HepG2 (cell line): ENCODE measurements at regions not wholly inside any gene's neighbourhood (a gene's known extent, or its start where the extent isn't known, plus 50 kb on each side); places are given as distances from the start of the nearest gene placed in this dataset.

Source experiments
- ATAC-seq: fragments of 200-7000 bp; cut with Tn5 transposase; 3 replicates; pipeline ENCODE4 v1.9.1; 2020; ENCODE audit warnings: mild to moderate bottlenecking, moderate library complexity
- BruUV-seq: library from RNA; stranded (reverse); fragments of 400-500 nt; replicated peaks from 2 replicates; lab custom pipeline; 2021; lab: Mats Ljungman, UMichigan
- CTCF ChIA-PET: fragments of 300-600 bp; formaldehyde crosslinking; extraction: SDS; loops from one replicate; lab custom pipeline; 2021; ENCODE audit warnings: low total read pairs, inconsistent platforms, low intra/inter-chr PET ratio; lab: Yijun Ruan, JAX
- POLR2A ChIA-PET: fragments of 350-600 bp; sonication (Branson Sonifier 250); formaldehyde crosslinking; loops from one replicate; lab custom pipeline; 2020; ENCODE audit warnings: antibody characterized with exemption, inconsistent platforms; lab: Yijun Ruan, JAX
- DNase-seq: peaks from one replicate; pipeline ENCODE4 v3.0.0-alpha.2; 2015; ENCODE audit warnings: low spot score
- FAIRE-seq: peaks from 3 replicates; lab custom pipeline; 2011; peaks lifted over from hg19 to GRCh38; lab: Jason Lieb, UNC
- H2AFZ ChIP-seq: one replicate; pipeline ENCODE4 v1.6.1; 2011; ENCODE audit warnings: low read length, inconsistent platforms
- H3K27ac ChIP-seq: fragments of 300-600 bp; 3 replicates; pipeline ENCODE4 v1.8.0; 2011; ENCODE audit warnings: mixed run types, mild to moderate bottlenecking, mixed read lengths, low read length, inconsistent platforms; ENCODE audit not compliant: insufficient read depth; ENCODE audit errors: extremely low read length
- H3K27me3 ChIP-seq, 2 experiments: fragments of 200-600 bp in 1 of 2; 2 replicates in 1 of 2; 3 replicates in 1 of 2; pipeline versions ENCODE4 v1.6.0 to v1.8.0; 2011; ENCODE audit warnings: low read length in 2 of 2, mild to moderate bottlenecking in 2 of 2, moderate library complexity in 2 of 2, inconsistent platforms in 1 of 2; ENCODE audit not compliant: insufficient read depth in 2 of 2, control insufficient read depth in 1 of 2
- H3K36me3 ChIP-seq, 2 experiments: fragments of 200-600 bp in 1 of 2; replicated peaks in 1 of 2; 2 replicates in 1 of 2; 3 replicates in 1 of 2; pipeline versions ENCODE4 v1.5.1 to v1.8.0; 2011; ENCODE audit warnings: low read length in 2 of 2, inconsistent platforms in 1 of 2; ENCODE audit not compliant: insufficient read depth in 2 of 2, control insufficient read depth in 1 of 2
- H3K4me1 ChIP-seq: 2 replicates; pipeline ENCODE4 v1.5.1; 2012; ENCODE audit warnings: low read length, inconsistent platforms; ENCODE audit not compliant: insufficient read depth
- H3K4me2 ChIP-seq: 2 replicates; pipeline ENCODE4 v1.6.0; 2011; ENCODE audit warnings: low read depth, low read length, inconsistent platforms
- H3K4me3 ChIP-seq, 3 experiments: fragments of 200-600 bp in 1 of 3; sonication (generic), shearing (Covaris generic) in 1 of 3; replicated peaks in 1 of 3; 2 replicates each; pipeline ENCODE4 v1.5.1; 2011 to 2016; ENCODE audit warnings: low read length in 3 of 3, inconsistent platforms in 2 of 3, low read depth in 2 of 3, mild to moderate bottlenecking in 2 of 3, control low read depth in 1 of 3, mixed read lengths in 1 of 3; ENCODE audit not compliant: insufficient read depth in 1 of 3
- H3K79me2 ChIP-seq: one replicate; pipeline ENCODE4 v1.6.1; 2011; ENCODE audit warnings: low read length, inconsistent platforms; ENCODE audit not compliant: insufficient read depth
- H3K9ac ChIP-seq: 2 replicates; pipeline ENCODE4 v1.6.0; 2011; ENCODE audit warnings: mild to moderate bottlenecking, low read depth, low read length, inconsistent platforms; ENCODE audit not compliant: insufficient read depth
- H3K9me3 ChIP-seq: 2 replicates; pipeline ENCODE4 v1.5.1; 2012; ENCODE audit warnings: mild to moderate bottlenecking, low read length
- H4K20me1 ChIP-seq: 2 replicates; pipeline ENCODE4 v1.6.0; 2011; ENCODE audit warnings: inconsistent platforms, mild to moderate bottlenecking, low read length, moderate library complexity; ENCODE audit not compliant: insufficient read depth
- CEBPG ChIP-seq: IDR thresholded peaks from 2 replicates; pipeline ENCODE4 v1.6.1; 2016
- CHD4 ChIP-seq: fragments of 200-600 bp; sonication (generic); IDR thresholded peaks from 2 replicates; pipeline ENCODE4 v1.7.0; 2017; ENCODE audit warnings: mild to moderate bottlenecking, low read length, borderline replicate concordance
- EZH2 ChIP-seq: conservative IDR thresholded peaks from 2 replicates; pipeline ENCODE4 v1.6.1; 2012; ENCODE audit warnings: mild to moderate bottlenecking, low read depth, low read length, moderate library complexity
- KDM2A ChIP-seq: sonication (generic); formaldehyde crosslinking; IDR thresholded peaks from 2 replicates; pipeline ENCODE4 v1.4.0; 2020; ENCODE audit warnings: low read depth, missing genetic modification reagents, borderline replicate concordance
- MAFF ChIP-seq: IDR thresholded peaks from 2 replicates; pipeline ENCODE4 v1.6.1; 2011; ENCODE audit warnings: low read depth, low read length, improper control_type of control experiment
- MXD4 ChIP-seq: IDR thresholded peaks from 2 replicates; pipeline ENCODE4 v1.6.1; 2016; ENCODE audit warnings: mild to moderate bottlenecking, missing biosample characterization, missing genetic modification reagents
- NFATC3 ChIP-seq: sonication (generic); formaldehyde crosslinking; IDR thresholded peaks from 2 replicates; pipeline ENCODE4 v1.5.1; 2020; ENCODE audit warnings: mild to moderate bottlenecking, missing genetic modification reagents
- NFIB ChIP-seq: sonication (generic); formaldehyde crosslinking; IDR thresholded peaks from 2 replicates; pipeline ENCODE4 v1.9.0; 2021; ENCODE audit warnings: missing genetic modification reagents, mild to moderate bottlenecking, borderline replicate concordance
- NONO ChIP-seq, 2 experiments: fragments of 450-650 bp in 1 of 2; sonication (generic) in 1 of 2; formaldehyde crosslinking in 1 of 2; IDR thresholded peaks in 1 of 2; conservative IDR thresholded peaks in 1 of 2; 2 replicates each; pipeline versions ENCODE4 v1.6.1 to v1.8.0; 2017 to 2022; ENCODE audit warnings: mild to moderate bottlenecking in 1 of 2, missing genetic modification reagents in 1 of 2, moderate library complexity in 1 of 2
- U2AF2 ChIP-seq: fragments of 200-400 bp; formaldehyde crosslinking; IDR thresholded peaks from 2 replicates; pipeline ENCODE4 v1.6.1; 2017; ENCODE audit warnings: low read depth, mild to moderate bottlenecking, low read length
- ZNF121 ChIP-seq: sonication (generic); formaldehyde crosslinking; IDR thresholded peaks from 2 replicates; pipeline ENCODE4 v1.5.0; 2020; ENCODE audit warnings: mild to moderate bottlenecking, missing genetic modification reagents
- ZNF724P ChIP-seq: sonication (generic); formaldehyde crosslinking; IDR thresholded peaks from 2 replicates; pipeline ENCODE4 v1.8.0; 2022; ENCODE audit warnings: missing genetic modification reagents, borderline replicate concordance
- ZNF792 ChIP-seq: IDR thresholded peaks from 2 replicates; pipeline ENCODE4 v1.6.1; 2016
- WGBS: methylation state at CpG from one replicate; pipeline ENCODE4 v1.1.6; 2017; ENCODE audit warnings: low lambda C conversion rate; 5-methylcytosine and 5-hydroxymethylcytosine counted together
- in situ Hi-C: cut with HindIII; loops from 2 replicates; pipeline ENCODE4 v1.10.0; 2017; ENCODE audit warnings: low pct_unique_long_range_greater_than_20kb; ENCODE audit not compliant: extremely low pct_ligation_motif_present
- intact Hi-C: fragments of 100-400 bp; cut with micrococcal nuclease; formaldehyde crosslinking; loops from one replicate; pipeline ENCODE4 v1.10.0; 2022; ENCODE audit not compliant: unreplicated experiment
- TF ChIP-seq, protein P1 (sequence below): sonication (generic); formaldehyde crosslinking; IDR thresholded peaks from 2 replicates; pipeline ENCODE4 v1.5.1; 2020; ENCODE audit warnings: mild to moderate bottlenecking, missing genetic modification reagents, moderate library complexity
- TF ChIP-seq, protein P2 (sequence below): sonication (generic); formaldehyde crosslinking; IDR thresholded peaks from 2 replicates; pipeline ENCODE4 v1.5.0; 2020; ENCODE audit warnings: mild to moderate bottlenecking, missing genetic modification reagents
- TF ChIP-seq, protein P3 (sequence below): sonication (generic); formaldehyde crosslinking; IDR thresholded peaks from 2 replicates; pipeline ENCODE4 v1.5.1; 2020; ENCODE audit warnings: mild to moderate bottlenecking, missing genetic modification reagents, moderate library complexity

DNA sequence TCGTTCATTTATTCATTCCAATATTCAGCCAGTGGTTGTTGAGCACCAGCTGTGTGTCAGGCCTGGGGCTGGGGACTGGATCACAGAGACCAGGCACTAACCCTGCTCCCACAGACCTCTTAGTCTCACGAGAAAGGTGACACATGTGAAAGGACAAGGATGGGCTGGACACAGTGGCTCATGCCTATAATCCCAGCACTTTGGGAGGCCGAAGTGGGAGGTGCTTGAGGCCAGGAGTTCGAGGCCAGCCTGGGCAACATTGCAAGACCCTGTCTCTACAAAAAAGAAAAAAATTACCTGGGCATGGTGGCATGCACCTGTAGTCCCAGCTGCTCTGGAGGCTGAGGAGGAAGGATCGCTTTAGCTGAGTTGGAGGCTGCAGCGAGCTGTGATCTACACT lies 105.9 kb upstream of the SDK1 start:
- Histone ChIP-seq H3K9ac (peak overlapping the region; percentile 67), H3K9me3 (no peaks in the 10 kb centered on the region), H3K36me3 (no peaks in the 10 kb centered on the region), H2AFZ (no peak overlapping the region), H3K4me2 (peak overlapping the region; percentile 64), H3K79me2 (no peaks in the 10 kb centered on the region), H3K4me3 (peak overlapping the region in 1 of 3 experiments; percentile 41; a peak in 1 of 6 replicates), H3K27ac (peak overlapping the region; percentile 76), H3K4me1 (peaks cover 42% of the 10 kb centered on the region), H4K20me1 (no peaks in the 10 kb centered on the region), H3K27me3 (no peaks in the 10 kb centered on the region)
- no TSS peak for BruUV-seq
- ChIA-PET CTCF (no interaction called here), POLR2A (no interaction called here)
- FAIRE-seq = no peak
- in situ Hi-C loops (loop anchor here (5.0 kb wide), 1 partner anchor 308 kb away; no protein-coding TSS in a partner anchor), intact Hi-C loops (loop anchor here (1.0 kb wide), 1 partner anchor 31 kb away; no protein-coding TSS in a partner anchor)
- ATAC-seq = no peak
- WGBS = 65% methylated on average over 5 of the region's 6 CpGs
- no peak for DNase-seq
- TF ChIP-seq EZH2 (no peak), ZNF792 (no peak), U2AF2 (no peak), NONO (IDR thresholded peaks at IDR 0.05) (no peak), NONO (CRISPR knock-in tag; conservative IDR thresholded peaks at IDR 0.05) (no peak), KDM2A (CRISPR knock-in tag) (no peak), MAFF (no peak), ZNF724P (no peak), NFATC3 (no peak), CEBPG (CRISPR knock-in tag) (no peak), ZNF121 (CRISPR knock-in tag) (peak; percentile 43; the same call in 1 of the 2 replicates), NFIB (no peak), CHD4 (0 out of 2 replicates have a peak, but pooled peaks have one; percentile 40), MXD4 (CRISPR knock-in tag) (no peak)
- TF ChIP-seq, protein P1, sequence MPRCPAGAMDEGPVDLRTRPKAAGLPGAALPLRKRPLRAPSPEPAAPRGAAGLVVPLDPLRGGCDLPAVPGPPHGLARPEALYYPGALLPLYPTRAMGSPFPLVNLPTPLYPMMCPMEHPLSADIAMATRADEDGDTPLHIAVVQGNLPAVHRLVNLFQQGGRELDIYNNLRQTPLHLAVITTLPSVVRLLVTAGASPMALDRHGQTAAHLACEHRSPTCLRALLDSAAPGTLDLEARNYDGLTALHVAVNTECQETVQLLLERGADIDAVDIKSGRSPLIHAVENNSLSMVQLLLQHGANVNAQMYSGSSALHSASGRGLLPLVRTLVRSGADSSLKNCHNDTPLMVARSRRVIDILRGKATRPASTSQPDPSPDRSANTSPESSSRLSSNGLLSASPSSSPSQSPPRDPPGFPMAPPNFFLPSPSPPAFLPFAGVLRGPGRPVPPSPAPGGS (CRISPR knock-in tag) = no peak
- TF ChIP-seq, protein P2, sequence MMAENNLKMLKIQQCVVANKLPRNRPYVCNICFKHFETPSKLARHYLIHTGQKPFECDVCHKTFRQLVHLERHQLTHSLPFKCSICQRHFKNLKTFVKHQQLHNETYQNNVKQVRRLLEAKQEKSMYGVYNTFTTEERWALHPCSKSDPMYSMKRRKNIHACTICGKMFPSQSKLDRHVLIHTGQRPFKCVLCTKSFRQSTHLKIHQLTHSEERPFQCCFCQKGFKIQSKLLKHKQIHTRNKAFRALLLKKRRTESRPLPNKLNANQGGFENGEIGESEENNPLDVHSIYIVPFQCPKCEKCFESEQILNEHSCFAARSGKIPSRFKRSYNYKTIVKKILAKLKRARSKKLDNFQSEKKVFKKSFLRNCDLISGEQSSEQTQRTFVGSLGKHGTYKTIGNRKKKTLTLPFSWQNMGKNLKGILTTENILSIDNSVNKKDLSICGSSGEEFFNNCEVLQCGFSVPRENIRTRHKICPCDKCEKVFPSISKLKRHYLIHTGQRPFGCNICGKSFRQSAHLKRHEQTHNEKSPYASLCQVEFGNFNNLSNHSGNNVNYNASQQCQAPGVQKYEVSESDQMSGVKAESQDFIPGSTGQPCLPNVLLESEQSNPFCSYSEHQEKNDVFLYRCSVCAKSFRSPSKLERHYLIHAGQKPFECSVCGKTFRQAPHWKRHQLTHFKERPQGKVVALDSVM (CRISPR knock-in tag) = peak; percentile 55; the same call in 1 of the 2 replicates
- TF ChIP-seq, protein P3, sequence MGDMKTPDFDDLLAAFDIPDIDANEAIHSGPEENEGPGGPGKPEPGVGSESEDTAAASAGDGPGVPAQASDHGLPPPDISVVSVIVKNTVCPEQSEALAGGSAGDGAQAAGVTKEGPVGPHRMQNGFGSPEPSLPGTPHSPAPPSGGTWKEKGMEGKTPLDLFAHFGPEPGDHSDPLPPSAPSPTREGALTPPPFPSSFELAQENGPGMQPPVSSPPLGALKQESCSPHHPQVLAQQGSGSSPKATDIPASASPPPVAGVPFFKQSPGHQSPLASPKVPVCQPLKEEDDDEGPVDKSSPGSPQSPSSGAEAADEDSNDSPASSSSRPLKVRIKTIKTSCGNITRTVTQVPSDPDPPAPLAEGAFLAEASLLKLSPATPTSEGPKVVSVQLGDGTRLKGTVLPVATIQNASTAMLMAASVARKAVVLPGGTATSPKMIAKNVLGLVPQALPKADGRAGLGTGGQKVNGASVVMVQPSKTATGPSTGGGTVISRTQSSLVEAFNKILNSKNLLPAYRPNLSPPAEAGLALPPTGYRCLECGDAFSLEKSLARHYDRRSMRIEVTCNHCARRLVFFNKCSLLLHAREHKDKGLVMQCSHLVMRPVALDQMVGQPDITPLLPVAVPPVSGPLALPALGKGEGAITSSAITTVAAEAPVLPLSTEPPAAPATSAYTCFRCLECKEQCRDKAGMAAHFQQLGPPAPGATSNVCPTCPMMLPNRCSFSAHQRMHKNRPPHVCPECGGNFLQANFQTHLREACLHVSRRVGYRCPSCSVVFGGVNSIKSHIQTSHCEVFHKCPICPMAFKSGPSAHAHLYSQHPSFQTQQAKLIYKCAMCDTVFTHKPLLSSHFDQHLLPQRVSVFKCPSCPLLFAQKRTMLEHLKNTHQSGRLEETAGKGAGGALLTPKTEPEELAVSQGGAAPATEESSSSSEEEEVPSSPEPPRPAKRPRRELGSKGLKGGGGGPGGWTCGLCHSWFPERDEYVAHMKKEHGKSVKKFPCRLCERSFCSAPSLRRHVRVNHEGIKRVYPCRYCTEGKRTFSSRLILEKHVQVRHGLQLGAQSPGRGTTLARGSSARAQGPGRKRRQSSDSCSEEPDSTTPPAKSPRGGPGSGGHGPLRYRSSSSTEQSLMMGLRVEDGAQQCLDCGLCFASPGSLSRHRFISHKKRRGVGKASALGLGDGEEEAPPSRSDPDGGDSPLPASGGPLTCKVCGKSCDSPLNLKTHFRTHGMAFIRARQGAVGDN = 0 out of 2 replicates have a peak, but pooled peaks have one; percentile 11
